Stimulated activated naive CD8-positive, alpha-beta T cell treated with anti-CD3 and anti-CD28 coated beads, Interleukin-15, amount 100 ng/mL, for 72 hours (primary cell): ENCODE measurements at regions not wholly inside any gene's neighbourhood (a gene's known extent, or its start where the extent isn't known, plus 50 kb on each side); places are given as distances from the start of the nearest gene placed in this dataset.
A peak's percentile ranks its signal among the peaks of the same experiment; 100 is the strongest.

Experiments
- ATAC-seq: fragments of 150-1000 bp; cut with Tn5 transposase; 2 replicates; pipeline ENCODE4 v1.10.0; 2021; ENCODE audit warnings: mild to moderate bottlenecking, moderate library complexity
- DNase-seq, 2 donors: peaks; one replicate each; pipeline ENCODE4 v3.0.0; 2021 to 2022
- H3K27ac Mint-ChIP-seq, 2 donors: one replicate each; pipeline ENCODE4 v1.8.0; 2022; ENCODE audit warnings: mild to moderate bottlenecking in 2 of 2, mixed read lengths in 2 of 2, moderate library complexity in 2 of 2
- H3K27me3 Mint-ChIP-seq: one replicate; pipeline ENCODE4 v1.8.0; 2022; ENCODE audit warnings: mixed read lengths
- H3K4me1 Mint-ChIP-seq: one replicate; pipeline ENCODE4 v1.8.0; 2022; ENCODE audit warnings: mild to moderate bottlenecking, mixed read lengths
- H3K4me3 Mint-ChIP-seq, 2 donors: one replicate each; pipeline ENCODE4 v1.8.0; 2022; ENCODE audit warnings: mild to moderate bottlenecking in 2 of 2, mixed read lengths in 2 of 2, moderate library complexity in 1 of 2
- H3K9me3 Mint-ChIP-seq, 2 donors: one replicate each; pipeline ENCODE4 v1.8.0; 2022; ENCODE audit warnings: mixed read lengths in 2 of 2

DNA sequence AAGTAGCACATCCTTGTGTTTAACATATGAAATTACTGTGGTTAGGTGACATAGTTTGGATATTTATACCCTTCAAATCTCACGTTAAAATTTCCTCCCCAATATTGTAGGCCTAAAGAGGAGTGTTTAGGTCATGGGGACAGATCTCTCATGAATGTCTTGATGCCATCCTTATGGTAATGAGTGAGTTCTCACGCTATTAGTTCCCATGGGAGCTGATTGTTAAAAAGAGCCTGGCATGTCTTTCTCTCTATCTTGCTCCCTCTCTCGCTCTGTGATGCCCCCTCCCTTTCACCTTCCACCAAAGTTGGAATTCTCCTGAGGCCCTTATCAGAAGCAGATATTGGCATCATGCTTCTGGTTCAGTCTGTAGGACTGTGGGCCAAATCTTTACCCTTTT, 660.1 kb downstream of the ADCYAP1 start:
- H3K27ac Mint-ChIP-seq: no peak overlapping the region
- DNase-seq: no peak
- peaks cover 7% of the 10 kb centered on the region for H3K27me3 Mint-ChIP-seq
- no peaks in the 10 kb centered on the region for H3K9me3 Mint-ChIP-seq
- no peak for ATAC-seq
- no peak overlapping the region for H3K4me3 Mint-ChIP-seq
- no peaks in the 10 kb centered on the region for H3K4me1 Mint-ChIP-seq

DNA sequence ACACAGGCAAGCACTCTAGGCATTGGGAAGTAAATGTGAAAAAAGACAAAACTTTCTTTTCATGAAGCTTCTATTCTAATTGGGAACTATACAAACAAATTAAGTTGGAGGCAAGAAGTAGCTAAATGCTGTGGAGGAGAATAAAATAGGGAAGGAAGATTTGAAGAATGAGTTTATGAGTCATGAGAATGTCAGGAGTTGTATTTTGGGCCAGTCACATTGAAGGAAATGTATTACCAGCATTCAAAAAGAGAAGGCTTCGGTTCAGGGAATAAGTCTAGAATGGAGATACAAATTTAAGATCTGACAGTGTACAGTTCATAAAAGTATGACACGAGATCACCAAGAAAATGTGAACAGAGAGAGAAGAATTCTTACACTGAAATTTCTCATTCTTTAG, 666.5 kb downstream of the ADCYAP1 start:
- ATAC-seq: no peak
- no peak overlapping the region for H3K4me3 Mint-ChIP-seq
- H3K27ac Mint-ChIP-seq: no peak overlapping the region
- no peak for DNase-seq
- H3K4me1 Mint-ChIP-seq: no peaks in the 10 kb centered on the region
- no peaks in the 10 kb centered on the region for H3K27me3 Mint-ChIP-seq
- no peaks in the 10 kb centered on the region for H3K9me3 Mint-ChIP-seq

DNA sequence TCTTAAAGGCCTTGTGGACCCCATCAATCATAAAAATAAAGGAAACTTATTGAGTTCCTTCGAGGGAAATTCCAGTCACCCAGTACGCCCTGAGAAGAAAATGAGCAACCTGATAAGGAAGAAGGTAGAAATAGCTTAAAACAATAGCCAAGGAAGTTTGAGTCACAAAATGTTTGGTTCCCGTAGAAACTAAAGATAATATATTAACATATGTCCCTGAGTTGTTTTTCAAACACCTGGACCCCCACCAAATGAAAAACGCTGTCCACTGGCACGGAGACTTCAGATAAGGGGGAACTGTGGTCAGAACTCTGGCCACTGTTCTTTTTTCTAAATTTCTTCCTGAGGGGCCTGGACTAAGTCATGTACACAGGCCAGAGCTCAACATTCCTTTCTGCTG, 669.1 kb downstream of the ADCYAP1 start:
- DNase-seq (no peak), ATAC-seq (no peak)
- Mint-ChIP-seq H3K4me3 (no peak overlapping the region), H3K27ac (no peak overlapping the region), H3K9me3 (no peaks in the 10 kb centered on the region), H3K27me3 (no peaks in the 10 kb centered on the region), H3K4me1 (no peaks in the 10 kb centered on the region)

DNA sequence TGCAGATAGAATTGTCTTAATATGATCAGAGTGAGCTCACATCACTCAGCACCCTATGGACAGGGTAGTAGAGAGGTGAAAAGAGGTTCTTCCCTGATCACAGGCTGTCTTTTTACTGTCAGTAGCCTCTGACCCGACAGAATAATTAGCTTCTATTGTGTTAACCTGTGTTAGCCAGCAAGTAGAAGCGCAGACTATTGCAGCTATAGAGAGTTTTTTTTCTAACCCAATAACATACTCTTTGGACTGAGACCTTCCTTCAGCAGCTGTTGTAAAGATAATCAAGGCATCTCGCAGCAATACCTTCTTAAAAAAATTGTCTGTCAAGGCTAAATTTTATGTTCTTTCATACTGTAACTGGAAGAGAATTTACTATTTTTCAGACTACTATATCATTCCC, 670.4 kb downstream of the ADCYAP1 start:
- ATAC-seq (no peak), DNase-seq (no peak)
- H3K27ac Mint-ChIP-seq: no peak overlapping the region
- no peak overlapping the region for H3K4me3 Mint-ChIP-seq
- no peaks in the 10 kb centered on the region for H3K27me3 Mint-ChIP-seq
- H3K9me3 Mint-ChIP-seq: no peaks in the 10 kb centered on the region
- no peaks in the 10 kb centered on the region for H3K4me1 Mint-ChIP-seq

DNA sequence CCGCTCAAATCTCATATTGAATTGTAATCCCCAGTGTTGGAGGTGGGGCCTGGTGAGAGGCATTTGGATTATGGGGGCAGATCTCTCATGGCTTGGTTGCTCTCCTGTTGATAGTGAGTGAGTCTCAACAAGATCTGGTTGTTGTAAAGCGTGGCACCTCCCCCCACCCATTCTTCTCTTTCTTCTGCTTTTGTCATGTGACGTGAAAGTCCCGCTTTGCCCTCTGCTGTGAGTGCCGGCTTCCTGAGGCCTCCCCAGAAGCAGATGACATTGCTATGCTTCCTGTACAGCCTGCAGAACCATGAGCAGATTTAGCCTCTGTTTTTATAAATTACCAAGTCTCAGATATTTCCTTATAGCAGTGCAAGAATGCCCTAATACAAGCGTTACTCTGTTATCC, 673.8 kb downstream of the ADCYAP1 start:
- no peak overlapping the region for H3K27ac Mint-ChIP-seq
- no peaks in the 10 kb centered on the region for H3K4me1 Mint-ChIP-seq
- H3K27me3 Mint-ChIP-seq: peaks cover 3% of the 10 kb centered on the region
- ATAC-seq (no peak), DNase-seq (no peak)
- H3K4me3 Mint-ChIP-seq: no peak overlapping the region
- no peaks in the 10 kb centered on the region for H3K9me3 Mint-ChIP-seq

DNA sequence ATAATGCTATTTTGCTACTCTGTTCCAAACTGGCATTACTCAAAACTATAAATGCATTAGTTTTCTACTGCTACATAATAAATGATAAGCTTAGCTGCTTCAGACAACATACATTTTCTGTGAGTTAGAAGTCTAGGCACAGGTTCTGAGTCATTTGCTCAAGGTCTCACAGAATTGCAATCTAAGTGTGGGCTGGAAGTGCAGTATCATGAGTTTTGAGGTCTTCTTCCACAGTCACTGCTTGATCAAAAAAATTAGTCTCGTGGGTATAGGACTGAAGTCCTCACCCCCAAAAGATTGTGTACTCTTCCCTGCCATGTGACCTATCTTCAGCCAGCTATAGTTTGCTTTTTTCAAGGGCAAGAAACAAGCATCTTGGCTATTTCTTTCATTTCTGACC, 676.9 kb downstream of the ADCYAP1 start:
- no peak overlapping the region for H3K27ac Mint-ChIP-seq
- ATAC-seq (no peak), DNase-seq (no peak)
- H3K4me1 Mint-ChIP-seq: no peaks in the 10 kb centered on the region
- no peaks in the 10 kb centered on the region for H3K9me3 Mint-ChIP-seq
- no peak overlapping the region for H3K4me3 Mint-ChIP-seq
- H3K27me3 Mint-ChIP-seq: peaks cover 16% of the 10 kb centered on the region

DNA sequence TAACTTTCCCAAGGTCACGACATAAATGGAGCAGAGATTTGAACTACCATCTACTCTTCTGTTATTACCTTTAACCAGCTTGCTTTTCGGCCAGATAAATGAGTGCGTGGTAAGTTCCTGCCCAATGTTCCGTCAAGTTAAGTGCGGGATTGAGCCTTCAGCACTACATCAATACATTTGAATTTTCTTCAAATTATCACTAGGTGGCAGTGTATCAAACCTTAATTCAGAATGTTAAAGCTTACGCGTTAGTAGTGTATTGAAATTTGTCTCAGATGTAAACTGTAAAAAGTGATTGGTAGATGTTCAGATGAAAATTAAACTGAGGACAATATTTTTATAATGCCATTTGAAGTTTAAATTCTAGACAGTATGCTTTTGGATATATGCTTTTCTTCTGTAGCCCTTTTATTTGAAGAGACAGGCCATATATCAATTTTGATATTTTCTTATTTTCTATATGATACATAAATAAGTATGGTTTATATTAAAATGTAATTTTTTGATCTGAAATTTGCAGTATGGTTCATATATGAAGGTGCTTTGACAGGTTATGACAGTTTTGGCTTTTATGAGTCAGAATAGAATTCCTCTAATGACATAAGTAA, 681.3 kb downstream of the ADCYAP1 start:
- Mint-ChIP-seq H3K27ac (no peak overlapping the region), H3K27me3 (peaks cover 16% of the 10 kb centered on the region), H3K9me3 (no peaks in the 10 kb centered on the region), H3K4me1 (no peaks in the 10 kb centered on the region), H3K4me3 (no peak overlapping the region)
- ATAC-seq: peak; percentile 60
- DNase-seq: no peak

DNA sequence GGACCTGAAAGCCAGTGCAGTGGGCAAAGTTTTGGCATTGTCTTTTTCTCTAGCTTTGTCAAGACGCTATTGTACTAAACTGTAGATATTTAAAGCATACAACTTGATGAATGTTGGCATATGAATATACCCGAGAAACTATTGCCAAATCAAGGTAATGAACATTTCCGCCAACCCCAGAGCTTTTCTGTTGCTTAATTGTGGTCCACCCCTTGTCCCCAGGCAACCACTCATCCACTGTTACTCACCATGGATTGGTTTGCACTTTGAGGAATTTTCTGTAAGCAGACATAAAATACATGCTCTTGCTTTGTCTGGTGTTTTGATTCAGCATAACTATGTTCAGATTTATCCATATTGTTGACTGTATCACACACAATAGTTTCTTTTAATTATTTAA, 688.4 kb downstream of the ADCYAP1 start:
- Mint-ChIP-seq H3K4me1 (no peaks in the 10 kb centered on the region), H3K4me3 (no peak overlapping the region), H3K9me3 (no peaks in the 10 kb centered on the region), H3K27me3 (no peaks in the 10 kb centered on the region), H3K27ac (no peak overlapping the region)
- no peak for ATAC-seq
- no peak for DNase-seq

DNA sequence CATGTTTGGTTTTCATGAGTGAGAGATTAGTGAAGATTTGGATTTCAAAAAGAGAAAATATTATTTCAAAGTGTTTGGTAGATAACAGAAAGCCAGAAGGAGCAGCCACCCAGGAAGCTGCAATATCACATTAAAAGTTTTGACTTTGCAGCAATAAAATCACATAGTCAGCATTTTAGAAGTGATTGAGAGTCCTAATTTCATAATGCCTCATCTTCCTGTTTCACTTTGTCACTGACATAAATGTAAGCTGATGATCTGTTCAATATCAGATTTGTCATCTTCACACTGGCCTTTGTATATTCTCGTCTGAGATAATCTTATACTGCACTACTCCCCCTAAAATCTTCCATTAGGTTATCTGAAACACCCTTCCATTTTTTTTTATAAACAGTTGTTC, 690.5 kb downstream of the ADCYAP1 start:
- Mint-ChIP-seq H3K27me3 (no peaks in the 10 kb centered on the region), H3K27ac (no peak overlapping the region), H3K9me3 (no peaks in the 10 kb centered on the region), H3K4me3 (no peak overlapping the region), H3K4me1 (no peaks in the 10 kb centered on the region)
- ATAC-seq (no peak), DNase-seq (no peak)

DNA sequence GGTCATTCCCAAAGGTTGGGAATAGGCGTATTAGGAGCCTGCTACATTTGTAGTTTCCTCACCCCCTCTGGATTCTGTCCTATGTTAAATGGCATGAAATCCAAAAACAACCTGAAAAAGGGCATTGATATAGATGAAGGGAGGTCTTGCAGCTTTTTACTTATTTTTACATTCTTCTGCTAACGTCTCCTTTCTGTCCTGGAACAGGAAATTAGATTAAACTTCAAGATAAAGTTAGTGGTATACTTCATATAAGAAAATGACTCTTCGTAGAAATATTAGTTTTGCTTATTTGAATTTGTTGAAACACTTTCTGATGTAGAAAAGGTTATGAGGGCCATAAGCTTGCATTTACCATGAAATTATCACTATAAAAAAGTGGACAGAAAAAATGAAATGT, 694.5 kb downstream of the ADCYAP1 start:
- Mint-ChIP-seq H3K9me3 (no peaks in the 10 kb centered on the region), H3K4me1 (no peaks in the 10 kb centered on the region), H3K4me3 (no peak overlapping the region), H3K27me3 (no peaks in the 10 kb centered on the region), H3K27ac (no peak overlapping the region)
- DNase-seq: no peak
- no peak for ATAC-seq

DNA sequence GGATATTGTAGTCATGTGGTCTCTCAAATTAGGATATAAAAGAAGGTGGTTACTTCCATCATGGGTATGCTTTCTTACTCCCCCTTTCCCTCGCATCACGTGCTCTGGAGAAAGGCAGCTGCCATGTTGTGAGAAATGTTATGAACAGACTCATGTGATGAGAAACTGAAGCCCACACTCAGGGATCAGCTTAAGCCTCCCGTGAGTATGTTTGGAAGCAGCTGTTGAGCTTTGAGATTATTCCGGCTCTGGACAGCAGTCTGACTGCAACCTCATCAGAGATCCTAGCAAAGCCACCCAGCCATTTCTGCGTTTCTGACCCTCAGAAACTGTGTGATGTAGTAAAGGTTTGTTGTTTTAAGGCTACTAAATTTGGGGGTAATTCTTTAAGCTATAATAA, 700.1 kb downstream of the ADCYAP1 start:
- H3K27me3 Mint-ChIP-seq: no peaks in the 10 kb centered on the region
- no peak overlapping the region for H3K27ac Mint-ChIP-seq
- no peak for ATAC-seq
- H3K4me1 Mint-ChIP-seq: no peaks in the 10 kb centered on the region
- H3K4me3 Mint-ChIP-seq: no peak overlapping the region
- no peaks in the 10 kb centered on the region for H3K9me3 Mint-ChIP-seq
- DNase-seq: no peak

DNA sequence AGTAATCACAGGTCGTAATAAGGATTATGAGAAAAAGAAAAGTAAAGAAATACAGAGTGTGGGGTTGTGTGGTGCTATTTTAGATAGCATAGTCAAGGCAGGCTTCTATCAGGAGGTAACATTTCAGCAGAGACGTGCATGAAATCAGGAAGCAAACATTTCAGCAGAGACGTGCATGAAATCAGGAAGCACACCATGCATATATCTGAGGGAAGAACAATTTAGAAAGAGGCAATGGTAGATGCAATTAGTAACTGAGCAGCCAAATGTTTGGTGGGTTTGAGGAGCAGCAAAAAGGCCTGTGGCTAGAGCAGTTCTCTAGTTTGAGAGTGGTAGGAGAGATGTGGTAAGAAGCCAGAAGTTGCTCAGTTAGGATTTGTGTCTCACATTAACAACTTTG, 713.7 kb downstream of the ADCYAP1 start:
- H3K9me3 Mint-ChIP-seq: peaks cover 0 to 5% of the 10 kb centered on the region in 2 donors
- no peak for DNase-seq
- no peak for ATAC-seq
- H3K27ac Mint-ChIP-seq: no peak overlapping the region
- H3K4me1 Mint-ChIP-seq: no peaks in the 10 kb centered on the region
- H3K4me3 Mint-ChIP-seq: no peak overlapping the region
- H3K27me3 Mint-ChIP-seq: no peaks in the 10 kb centered on the region

DNA sequence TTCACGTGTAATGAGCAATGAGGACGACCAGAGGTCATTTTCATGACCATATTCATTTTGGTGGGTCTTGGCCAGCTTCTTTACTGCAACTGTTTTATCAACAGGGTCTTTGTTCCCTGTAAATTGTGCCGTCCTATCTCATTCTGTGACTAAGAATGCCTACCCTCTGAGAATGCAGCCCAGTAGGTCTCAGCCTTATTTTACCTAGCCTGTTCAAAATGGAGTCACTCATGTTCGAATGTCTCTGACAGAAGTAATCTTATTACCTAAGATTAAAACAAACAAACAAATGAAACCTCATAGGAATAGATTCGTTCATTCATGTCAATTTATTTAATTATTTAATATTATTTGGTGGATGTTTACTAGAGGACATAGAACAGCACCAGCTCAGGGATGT, 714.8 kb downstream of the ADCYAP1 start:
- Mint-ChIP-seq H3K27ac (no peak overlapping the region), H3K9me3 (peaks cover 0 to 5% of the 10 kb centered on the region in 2 donors), H3K4me1 (no peaks in the 10 kb centered on the region), H3K27me3 (no peaks in the 10 kb centered on the region), H3K4me3 (no peak overlapping the region)
- no peak for ATAC-seq
- DNase-seq: no peak

DNA sequence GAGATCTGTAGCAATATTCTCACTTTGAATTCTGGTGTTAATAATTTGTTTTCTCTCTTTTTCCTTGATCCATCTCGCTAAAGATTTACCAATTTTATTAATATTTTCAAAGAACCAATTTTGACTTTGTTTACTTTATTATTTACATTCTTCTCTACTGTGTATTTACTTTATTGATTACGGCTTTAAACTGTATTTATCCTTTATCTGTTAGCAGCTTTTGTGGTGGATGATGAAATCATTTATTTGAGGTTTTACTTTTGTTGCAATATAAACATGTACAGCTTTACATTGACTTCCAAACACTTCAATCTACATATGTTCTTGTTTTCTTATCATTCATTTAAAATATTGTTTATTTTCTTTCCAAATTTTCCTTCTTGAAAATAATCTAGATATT, 719.9 kb downstream of the ADCYAP1 start:
- no peak overlapping the region for H3K4me3 Mint-ChIP-seq
- H3K27me3 Mint-ChIP-seq: no peaks in the 10 kb centered on the region
- DNase-seq (no peak), ATAC-seq (no peak)
- H3K4me1 Mint-ChIP-seq: no peaks in the 10 kb centered on the region
- H3K9me3 Mint-ChIP-seq: no peaks in the 10 kb centered on the region
- H3K27ac Mint-ChIP-seq: no peak overlapping the region

DNA sequence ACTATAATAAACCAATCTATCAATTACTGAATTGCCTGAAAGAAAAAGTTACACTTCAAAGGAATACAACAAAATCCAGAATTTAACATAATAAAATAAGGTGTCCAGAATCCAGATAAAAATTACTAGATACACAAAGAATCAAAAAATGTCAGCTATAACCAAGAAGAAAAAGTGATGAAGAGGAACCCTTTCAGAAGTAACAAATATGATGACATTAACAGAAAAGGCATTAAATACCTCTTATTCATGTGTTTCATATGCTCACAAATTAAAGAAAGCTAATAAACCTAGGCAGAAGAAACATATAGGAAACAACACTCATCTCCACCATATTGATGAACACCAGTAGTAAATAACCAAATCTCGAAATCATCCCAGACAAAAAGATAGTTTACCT, 722.8 kb downstream of the ADCYAP1 start:
- Mint-ChIP-seq H3K27me3 (no peaks in the 10 kb centered on the region), H3K4me1 (no peaks in the 10 kb centered on the region), H3K9me3 (peaks cover 6 to 13% of the 10 kb centered on the region in 2 donors), H3K27ac (no peak overlapping the region), H3K4me3 (no peak overlapping the region)
- no peak for DNase-seq
- ATAC-seq: no peak

DNA sequence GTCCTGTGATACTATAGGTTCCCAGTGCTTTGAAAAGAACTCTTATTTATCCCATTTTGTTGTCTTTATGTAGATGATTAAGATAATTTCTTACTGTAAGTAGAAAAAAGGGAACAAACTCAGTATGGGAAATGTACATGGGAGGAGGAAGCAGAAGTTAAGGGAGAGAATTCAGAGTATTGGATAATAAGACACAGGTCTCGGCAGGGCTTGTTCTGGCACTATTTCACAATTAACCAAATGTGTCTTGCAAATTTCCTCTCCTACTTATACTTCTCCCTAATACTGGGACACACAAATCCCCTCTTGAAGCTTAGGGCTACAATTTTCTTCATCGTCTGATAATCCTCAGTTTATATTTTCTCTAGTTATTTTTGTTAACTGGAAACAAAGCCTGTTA, 744.0 kb downstream of the ADCYAP1 start:
- ATAC-seq (no peak), DNase-seq (no peak)
- H3K4me3 Mint-ChIP-seq: no peak overlapping the region
- H3K27ac Mint-ChIP-seq: no peak overlapping the region
- no peaks in the 10 kb centered on the region for H3K27me3 Mint-ChIP-seq
- peaks cover 0 to 6% of the 10 kb centered on the region in 2 donors for H3K9me3 Mint-ChIP-seq
- no peaks in the 10 kb centered on the region for H3K4me1 Mint-ChIP-seq

DNA sequence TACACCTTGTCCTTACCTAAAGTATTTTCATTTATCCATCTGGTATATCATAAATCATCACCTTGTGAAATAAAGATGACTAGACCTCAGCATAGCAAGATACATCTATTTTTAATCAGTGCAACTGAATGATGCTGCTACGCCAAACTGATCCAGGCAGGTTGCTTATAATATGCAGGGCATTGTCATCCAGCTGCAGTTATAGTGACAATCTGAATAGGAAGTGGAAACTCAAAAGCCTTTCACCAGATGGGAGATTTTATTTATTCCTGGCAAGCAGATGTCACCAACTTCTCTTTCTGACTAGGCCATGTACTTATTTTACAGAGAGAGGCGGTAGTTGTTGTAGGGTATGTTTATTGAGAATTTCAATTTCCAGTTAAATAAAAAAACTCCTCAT, 747.3 kb downstream of the ADCYAP1 start:
- H3K27me3 Mint-ChIP-seq: no peaks in the 10 kb centered on the region
- no peaks in the 10 kb centered on the region for H3K4me1 Mint-ChIP-seq
- ATAC-seq (no peak), DNase-seq (no peak)
- H3K4me3 Mint-ChIP-seq: no peak overlapping the region
- H3K27ac Mint-ChIP-seq: no peak overlapping the region
- H3K9me3 Mint-ChIP-seq: no peaks in the 10 kb centered on the region
